GM06990 (cell line): ENCODE measurements at regions not wholly inside any gene's neighbourhood (a gene's known extent, or its start where the extent isn't known, plus 50 kb on each side); places are given as distances from the start of the nearest gene placed in this dataset.

Experiments
- DNase-seq: peaks from one replicate; pipeline ENCODE4 v3.0.0-alpha.2; 2011; ENCODE audit not compliant: insufficient read length; ENCODE audit errors: extremely low read depth
- H3K27me3 ChIP-seq: replicated peaks from 2 replicates; pipeline ENCODE4 v1.6.0; 2011; ENCODE audit warnings: low read length; ENCODE audit not compliant: control insufficient read depth, insufficient read depth
- H3K36me3 ChIP-seq: 2 replicates; pipeline ENCODE4 v1.5.1; 2011; ENCODE audit warnings: low read length; ENCODE audit not compliant: control insufficient read depth, insufficient read depth
- H3K4me3 ChIP-seq: replicated peaks from 2 replicates; pipeline ENCODE4 v1.5.1; 2011; ENCODE audit warnings: low read depth, mild to moderate bottlenecking, control low read depth, low read length
- TF ChIP-seq, protein P1 (sequence below): IDR thresholded peaks from 2 replicates; pipeline ENCODE4 v1.5.1; 2011; ENCODE audit warnings: low read length, control low read depth, mild to moderate bottlenecking, inconsistent platforms; ENCODE audit not compliant: insufficient read depth, poor library complexity, severe bottlenecking

DNA sequence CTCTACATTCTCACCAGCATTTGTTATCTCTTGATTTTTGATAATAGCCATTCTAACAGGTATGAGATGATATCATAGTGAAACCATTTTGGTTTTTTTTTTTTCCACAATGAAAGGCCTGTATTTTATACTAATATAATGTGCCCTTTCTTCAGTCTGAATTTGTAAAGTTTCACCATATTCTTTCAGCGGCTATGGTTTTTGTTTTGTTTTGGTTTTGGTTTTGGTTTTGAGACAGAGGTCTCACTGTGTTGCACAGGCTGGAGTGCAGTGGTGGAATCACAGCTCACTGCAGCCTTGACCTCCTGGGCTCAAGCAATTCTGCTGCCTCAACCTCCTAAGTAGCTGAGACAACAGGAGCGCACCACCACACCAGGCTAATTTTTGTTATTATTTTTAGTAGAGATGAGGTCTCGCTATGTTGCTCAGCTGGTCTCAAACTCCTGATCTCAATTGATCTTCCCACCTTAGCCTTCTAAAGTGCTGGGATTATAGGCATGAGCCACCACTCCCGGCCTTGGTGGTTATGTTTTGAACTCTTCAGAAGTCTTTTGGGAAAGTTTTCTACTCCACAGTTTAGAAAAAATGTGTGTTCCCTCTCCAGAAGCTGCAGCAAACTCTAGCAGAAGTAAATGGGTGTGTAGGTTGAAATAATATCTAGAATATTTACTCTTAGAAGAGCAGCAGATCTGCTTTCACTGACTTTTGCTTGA lies 110.2 kb upstream of the UMPS start:
- H3K27me3 ChIP-seq = no peaks in the 10 kb centered on the region
- no peak for DNase-seq
- TF ChIP-seq, protein P1, sequence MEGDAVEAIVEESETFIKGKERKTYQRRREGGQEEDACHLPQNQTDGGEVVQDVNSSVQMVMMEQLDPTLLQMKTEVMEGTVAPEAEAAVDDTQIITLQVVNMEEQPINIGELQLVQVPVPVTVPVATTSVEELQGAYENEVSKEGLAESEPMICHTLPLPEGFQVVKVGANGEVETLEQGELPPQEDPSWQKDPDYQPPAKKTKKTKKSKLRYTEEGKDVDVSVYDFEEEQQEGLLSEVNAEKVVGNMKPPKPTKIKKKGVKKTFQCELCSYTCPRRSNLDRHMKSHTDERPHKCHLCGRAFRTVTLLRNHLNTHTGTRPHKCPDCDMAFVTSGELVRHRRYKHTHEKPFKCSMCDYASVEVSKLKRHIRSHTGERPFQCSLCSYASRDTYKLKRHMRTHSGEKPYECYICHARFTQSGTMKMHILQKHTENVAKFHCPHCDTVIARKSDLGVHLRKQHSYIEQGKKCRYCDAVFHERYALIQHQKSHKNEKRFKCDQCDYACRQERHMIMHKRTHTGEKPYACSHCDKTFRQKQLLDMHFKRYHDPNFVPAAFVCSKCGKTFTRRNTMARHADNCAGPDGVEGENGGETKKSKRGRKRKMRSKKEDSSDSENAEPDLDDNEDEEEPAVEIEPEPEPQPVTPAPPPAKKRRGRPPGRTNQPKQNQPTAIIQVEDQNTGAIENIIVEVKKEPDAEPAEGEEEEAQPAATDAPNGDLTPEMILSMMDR = no peak
- H3K4me3 ChIP-seq = no peak overlapping the region
- no peaks in the 10 kb centered on the region for H3K36me3 ChIP-seq

DNA sequence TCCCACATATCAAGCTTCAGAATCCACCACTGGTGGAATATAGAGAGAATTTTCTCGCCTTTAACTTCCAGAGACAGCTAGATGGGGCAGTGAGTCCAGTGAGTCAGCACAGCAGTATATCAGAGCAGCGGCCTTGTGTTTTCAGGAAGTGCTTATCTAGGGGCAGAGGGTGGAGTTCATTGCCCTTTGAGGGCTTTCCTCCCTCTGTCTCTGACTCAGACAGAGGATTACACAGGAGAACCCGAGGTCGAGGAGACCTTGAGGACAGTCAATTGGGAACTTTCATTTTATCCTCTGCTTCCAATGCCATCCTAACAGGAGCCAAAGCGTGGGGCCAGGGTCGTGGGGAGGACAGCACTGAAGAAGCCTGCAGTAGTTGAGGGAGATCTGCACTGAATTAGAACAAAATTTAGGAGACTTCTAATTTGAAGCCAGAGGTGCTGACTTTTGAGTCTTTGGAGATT lies 109.6 kb upstream of the UMPS start:
- TF ChIP-seq, protein P1 = no peak
- Histone ChIP-seq H3K36me3 (no peaks in the 10 kb centered on the region), H3K27me3 (no peaks in the 10 kb centered on the region), H3K4me3 (no peak overlapping the region)
- no peak for DNase-seq

DNA sequence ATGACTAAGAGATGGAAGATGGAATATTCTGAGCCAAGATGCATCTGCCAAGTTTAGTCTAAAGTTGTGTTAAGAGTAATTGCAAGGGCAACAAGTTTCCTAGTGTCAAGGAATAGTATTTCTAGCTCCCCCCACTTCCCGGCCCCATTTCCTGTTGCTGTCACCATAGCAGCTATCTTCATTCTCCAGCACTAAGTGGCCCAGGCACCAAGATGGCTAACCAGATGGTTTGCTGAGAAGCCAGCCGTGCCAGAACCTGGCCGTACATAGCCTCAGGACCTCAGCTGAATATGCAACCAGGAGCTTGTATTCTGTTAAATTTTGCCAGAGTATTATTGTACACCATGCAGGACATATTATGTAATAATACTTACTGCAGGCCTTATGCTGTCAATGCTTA lies 108.8 kb upstream of the UMPS start:
- TF ChIP-seq, protein P1 = no peak
- H3K27me3 ChIP-seq = no peaks in the 10 kb centered on the region
- DNase-seq = no peak
- no peak overlapping the region for H3K4me3 ChIP-seq
- H3K36me3 ChIP-seq = no peaks in the 10 kb centered on the region

DNA sequence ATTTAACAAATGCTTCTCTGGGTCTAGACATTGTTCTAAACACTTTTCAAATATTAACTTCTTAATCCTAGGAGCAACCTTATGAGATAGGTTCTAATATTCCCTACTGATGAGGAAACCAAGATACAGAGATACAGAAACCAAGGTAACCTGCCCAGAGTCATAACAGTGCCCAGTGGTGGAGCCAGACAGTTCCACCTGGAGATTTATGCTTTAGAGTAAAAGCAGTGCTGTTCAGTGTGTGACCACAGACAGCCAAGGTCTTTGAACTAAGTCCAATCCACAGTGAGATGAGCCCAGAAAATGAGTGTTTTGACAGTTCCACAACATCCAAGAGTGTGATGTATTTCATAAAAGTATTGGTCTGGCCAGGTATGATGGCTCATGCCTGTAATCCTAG lies 105.2 kb upstream of the UMPS start:
- H3K27me3 ChIP-seq = no peaks in the 10 kb centered on the region
- H3K36me3 ChIP-seq = no peaks in the 10 kb centered on the region
- no peak overlapping the region for H3K4me3 ChIP-seq
- DNase-seq = no peak
- TF ChIP-seq, protein P1 = no peak

DNA sequence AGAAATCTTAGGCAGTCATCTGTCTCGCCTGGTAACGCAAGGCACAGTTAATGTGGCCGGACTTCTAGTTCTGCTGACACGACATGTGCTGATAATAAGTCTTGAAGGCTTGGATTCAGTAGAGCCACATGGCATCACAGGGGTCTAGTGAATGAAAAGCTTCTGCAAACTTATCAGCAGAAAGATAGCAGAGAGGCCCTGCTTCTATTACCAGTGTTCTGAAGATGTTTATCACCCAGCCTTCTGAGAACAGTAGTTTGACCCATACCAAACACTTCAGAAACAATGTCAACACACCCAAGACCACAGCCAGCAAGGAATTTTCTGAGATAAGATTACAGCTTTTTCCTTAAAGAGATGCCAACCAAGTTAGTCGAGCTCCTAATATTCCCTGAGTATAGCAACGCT lies 102.7 kb upstream of the UMPS start:
- H3K4me3 ChIP-seq = no peak overlapping the region
- H3K27me3 ChIP-seq = no peaks in the 10 kb centered on the region
- DNase-seq = no peak
- TF ChIP-seq, protein P1 = no peak
- H3K36me3 ChIP-seq = no peaks in the 10 kb centered on the region
